GM18867 (cell line): ENCODE measurements at regions not wholly inside any gene's neighbourhood (a gene's known extent, or its start where the extent isn't known, plus 50 kb on each side); places are given as distances from the start of the nearest gene placed in this dataset.
A peak's percentile ranks its signal among the peaks of the same experiment; 100 is the strongest.

Experiments used
- ATAC-seq: cut with Tn5 transposase; IDR thresholded peaks from one replicate; pipeline ENCODE4 v1.9.1; 2021; ENCODE audit warnings: mild to moderate bottlenecking, moderate library complexity; ENCODE audit not compliant: unreplicated experiment

DNA sequence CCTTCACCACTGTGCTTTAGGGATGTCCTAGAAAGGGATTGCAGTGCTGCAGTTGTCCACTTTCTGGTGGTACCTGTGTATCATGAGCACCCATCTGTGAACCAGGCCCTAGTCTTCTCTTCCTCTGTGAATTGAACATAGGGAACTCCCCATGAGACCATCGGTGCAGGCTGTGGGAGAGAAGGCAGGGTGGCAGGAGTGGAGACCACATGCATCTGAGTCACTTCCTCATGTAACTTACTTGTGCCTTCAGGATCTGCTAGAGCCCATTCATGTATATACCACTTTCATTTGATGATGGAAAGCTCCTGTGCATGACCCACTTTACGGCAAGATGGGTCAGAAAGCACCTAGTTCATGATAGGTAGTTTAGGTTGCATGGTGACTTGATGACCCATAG lies 478.1 kb upstream of the CDH9 start:
- no peak for ATAC-seq

DNA sequence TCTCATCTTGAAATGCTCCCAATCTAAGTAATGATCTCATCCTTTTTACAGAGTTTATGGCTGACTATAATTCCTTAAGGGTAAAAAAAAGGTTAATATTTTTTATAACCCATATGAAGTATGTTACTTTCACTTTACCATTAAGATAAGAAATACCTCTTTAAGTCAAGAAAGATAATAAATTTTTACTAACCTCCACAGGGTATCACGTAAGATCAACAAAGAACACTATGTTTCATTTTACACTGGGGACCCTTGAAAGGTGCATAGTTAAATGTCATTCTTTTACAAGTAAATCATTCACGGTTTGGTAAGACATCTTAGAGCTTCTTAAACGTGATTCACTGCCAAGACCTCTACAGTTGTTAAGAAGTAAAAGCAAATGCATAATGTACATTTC lies 472.7 kb upstream of the CDH9 start:
- no peak for ATAC-seq

DNA sequence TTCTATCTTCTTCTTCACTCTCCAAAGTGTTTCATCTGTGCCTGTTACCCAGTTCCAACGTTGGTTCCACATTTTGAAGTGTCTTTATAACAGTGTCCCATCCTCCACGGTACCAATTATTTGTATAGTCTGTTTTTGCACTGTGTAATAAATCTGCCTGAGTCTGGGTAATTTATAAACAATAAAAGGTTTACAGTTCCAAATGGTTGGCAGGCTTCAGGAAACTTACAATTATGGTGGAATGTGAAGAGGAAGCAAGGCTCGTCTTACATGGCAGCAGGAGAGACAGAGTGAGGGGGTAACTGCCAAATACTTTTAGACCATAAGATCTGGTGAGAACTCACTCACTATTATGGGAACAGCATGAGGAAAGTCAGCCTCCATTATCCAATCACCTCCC lies 465.4 kb upstream of the CDH9 start:
- no peak for ATAC-seq

DNA sequence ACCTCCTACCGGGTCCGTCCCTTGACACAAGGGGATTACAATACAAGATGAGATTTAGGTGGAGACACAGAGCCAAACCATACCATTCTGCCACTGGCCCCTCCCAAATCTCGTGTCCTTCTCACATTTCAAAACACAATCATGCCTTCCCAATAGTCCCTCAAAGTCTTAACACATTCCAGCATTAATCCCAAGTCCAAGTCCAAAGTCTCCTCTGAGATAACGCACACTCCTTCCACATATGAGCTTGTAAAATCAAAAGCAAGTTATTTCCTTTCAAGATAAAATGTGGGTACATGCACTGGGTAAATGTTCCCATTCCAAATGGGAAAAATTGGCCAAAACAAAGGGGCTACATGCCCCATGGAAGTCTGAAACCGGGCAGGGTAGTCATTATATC lies 463.9 kb upstream of the CDH9 start:
- no peak for ATAC-seq

DNA sequence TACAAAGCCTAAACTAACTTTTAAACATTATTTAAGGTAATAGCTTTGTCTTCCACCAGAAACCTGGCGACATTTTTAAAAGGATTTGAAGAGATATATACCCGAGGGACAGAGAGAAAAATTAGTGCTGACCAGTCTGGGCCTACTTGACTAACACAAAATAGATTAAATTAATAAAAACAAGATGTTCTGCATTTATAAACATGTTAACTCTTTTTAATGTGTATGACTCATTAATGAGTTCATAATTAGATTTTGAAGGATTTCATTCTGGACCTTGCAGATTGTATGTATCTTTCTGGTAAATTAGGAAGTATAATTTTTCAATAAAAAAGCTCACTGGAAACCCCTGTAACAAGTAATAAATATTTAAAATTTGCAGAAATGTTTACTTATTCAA lies 459.1 kb upstream of the CDH9 start:
- ATAC-seq: no peak

DNA sequence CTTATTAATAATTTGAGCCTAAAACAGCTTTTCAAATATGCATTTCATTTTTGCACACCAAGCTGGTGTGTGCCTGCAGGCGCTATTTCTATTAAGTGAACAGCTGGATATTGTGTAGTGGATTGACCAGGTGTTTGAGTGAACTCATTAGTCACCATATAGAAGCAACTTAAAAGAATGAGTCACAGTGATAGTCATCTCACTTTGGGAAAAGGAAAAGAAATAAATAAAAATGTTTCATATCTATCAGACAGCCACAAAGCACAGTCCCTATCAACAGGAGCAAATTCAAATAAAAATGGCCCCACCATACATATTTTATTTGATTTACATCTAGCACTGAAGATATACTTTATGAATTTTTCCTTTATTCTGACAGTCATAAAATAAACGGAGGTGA lies 456.5 kb upstream of the CDH9 start:
- ATAC-seq: no peak

DNA sequence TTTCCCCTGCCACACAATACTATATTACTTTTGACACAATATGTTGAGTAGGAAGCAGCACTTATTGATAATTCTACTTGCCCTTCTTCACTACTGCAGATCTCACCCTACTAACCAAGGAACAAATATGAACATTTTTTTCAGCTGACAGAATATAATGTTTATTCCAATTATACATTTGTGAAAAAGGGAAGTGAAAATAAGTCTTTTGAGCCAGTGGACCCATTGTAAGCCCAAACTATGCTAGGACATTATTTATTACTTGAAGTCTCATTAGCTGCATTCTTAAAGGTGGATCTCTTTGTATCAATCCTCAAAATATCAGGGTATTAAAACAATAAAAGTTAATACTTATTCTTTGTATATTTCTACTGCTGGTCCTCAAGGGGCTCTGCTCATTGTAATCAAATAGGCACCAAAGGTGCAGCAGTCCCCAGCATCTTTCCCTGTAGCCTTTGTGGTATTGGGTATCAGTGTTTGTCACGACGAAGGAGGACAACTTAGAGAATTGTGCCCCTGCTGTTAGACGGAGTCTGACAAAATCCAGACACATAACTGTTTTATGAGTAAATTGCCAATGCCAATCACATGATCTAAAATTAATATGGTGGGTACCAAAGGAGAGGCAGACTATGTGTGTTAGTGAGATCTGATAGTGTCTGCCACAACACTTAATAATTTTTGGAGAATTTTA lies 453.5 kb upstream of the CDH9 start:
- ATAC-seq: no peak

DNA sequence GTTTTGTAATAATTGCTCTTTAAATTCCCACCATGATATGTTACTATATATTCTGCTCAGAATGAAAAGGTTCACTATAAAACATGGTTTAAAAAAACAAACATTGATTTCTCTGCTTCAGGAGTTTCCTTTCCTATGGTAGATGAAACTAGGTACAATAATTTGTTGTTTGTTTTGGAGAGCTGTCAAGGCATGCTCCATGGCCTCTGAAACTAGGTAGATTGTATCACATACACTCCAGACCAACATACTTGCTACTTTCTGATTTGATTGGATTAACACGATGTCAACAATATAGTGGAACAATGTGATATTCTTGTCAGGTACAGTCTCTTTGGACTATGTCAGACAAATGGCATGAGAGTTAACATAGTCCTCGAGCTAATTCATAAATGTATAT lies 452.7 kb upstream of the CDH9 start:
- no peak for ATAC-seq

DNA sequence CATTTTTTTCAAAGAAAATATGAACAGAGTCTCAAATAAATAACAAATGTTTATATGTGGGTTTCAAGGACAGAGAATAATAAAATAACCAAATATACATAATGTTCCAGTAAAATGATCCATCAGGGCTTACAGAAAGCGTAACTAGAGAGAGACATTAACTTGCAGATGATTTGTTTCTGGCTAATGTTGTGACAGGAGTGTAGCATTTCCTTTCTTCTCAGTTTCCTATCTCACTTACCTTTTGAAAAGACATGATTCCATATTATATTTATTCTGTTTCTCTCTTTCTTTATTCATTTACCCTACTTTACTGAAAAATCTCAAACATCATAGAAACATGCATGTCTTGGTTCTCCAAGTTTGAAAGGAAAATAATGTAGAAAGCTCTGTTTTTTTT lies 451.3 kb upstream of the CDH9 start:
- ATAC-seq: no peak

DNA sequence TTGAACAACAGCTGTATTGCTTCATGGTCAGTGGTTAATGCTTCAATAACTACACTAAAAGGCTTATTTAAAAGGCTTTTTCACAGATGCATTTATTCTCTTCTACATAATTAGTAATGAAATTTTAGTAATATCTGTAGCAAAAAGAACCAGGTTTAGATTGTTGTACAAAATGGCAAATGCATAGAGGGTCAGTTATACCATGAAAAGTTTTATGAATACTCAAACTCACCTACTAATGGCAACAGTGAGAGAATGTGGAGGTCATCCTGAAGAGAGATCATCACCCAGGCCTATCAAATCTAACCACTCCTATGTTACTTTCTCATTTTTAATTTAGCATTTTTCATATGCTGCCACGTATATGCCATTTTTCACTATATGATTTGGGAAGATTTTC lies 444.3 kb upstream of the CDH9 start:
- no peak for ATAC-seq

DNA sequence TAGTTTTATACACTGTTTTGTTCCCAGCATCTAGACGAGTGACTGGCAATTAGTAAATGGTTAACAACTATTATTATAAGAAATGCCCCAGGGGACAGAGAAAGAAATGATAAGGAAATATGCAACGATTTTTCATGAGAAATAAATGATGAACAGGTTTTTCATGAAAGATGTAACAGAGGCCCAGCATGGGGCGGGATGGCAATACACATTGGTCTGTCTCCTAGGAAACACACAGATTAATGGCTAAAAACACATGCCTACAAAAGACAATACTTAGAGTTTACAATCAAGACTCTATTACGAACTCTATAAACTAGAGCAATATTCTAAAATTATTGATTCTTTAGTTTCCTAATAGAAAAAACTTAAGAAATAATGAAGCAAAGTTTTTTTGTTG lies 441.5 kb upstream of the CDH9 start:
- ATAC-seq: no peak

DNA sequence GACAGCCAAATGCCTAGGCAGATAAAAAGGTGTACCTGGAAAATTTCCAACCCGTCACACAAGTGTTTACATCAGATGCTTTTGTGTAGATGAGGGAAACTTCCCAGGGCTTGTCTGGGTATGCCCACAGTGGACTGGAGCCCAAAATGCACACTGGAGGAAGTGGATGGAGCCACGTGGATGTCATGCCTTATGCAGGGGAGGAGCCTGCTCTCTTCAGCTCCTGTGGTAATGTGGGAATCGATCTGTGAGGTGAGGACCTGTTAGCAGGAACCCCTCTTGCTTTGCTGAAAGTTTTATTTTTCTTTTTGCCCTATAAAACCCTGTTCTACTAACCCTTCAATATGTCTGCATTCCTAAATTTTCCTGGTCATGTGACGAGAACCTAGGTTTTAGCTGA lies 439.2 kb upstream of the CDH9 start:
- ATAC-seq: no peak

DNA sequence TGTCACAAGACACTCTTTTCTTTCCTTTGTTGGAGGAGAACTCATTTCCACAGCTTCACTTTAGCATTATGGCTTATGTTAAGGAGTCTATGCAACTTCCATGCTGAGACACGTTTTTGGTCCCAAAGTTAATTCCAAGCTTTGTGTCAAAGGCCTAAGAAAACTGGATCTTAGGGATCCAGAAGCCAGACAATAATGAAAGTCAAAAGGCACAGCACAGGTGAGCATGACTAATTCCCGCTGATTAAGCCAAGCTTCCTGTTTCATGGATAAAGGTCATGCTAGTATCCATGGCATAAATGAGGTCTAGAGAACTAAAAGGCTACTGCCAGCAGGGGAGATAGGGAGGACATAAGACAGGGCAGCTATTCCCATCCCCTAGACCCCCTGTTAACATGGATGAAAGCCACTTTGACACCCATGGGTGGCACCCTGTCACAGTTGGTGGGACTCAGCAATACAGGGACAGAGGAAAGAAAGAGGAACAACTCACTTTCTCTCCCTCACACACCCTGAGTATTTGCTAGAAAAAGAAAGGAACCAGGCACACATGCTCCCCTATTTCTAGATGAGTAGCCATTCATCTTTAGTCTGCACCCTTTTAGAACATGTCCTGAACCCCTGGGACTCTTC lies 438.1 kb upstream of the CDH9 start:
- ATAC-seq: no peak

DNA sequence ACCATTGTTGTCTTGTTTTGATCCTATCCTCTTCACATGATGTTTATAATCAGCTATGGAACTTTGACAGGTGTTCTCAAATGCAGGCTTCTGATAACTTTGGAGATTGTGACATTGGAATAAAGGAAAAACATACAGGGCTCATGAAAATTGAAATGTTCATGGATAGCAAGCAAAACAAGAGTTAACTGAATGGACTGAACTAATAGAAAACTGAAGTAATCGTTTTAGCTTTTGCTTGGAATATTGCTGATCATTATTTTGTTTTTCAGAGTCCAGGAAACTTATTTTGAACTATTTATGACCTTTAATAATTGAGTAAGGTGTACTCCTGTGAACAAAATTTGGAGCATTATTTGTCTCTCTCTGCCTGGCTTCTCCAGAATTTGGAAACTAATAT lies 436.7 kb upstream of the CDH9 start:
- ATAC-seq: no peak

DNA sequence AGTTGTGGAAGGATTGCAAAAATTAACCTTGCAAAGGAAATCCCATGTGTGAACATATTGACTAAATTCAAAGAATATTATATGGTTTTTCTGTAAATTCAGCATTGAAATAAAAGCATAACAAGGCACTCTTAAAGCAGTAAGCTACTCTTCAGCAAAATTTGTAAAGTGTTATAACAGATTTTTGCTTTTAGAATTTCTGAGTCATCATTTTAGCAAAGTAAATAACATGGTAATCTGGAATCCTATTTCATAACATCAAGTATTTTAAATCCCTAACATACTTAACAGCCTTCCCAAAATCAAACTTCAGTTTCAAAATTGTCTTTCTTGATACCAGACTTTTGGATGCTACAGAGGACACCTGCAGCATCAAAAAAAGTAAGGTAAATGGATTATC lies 436.0 kb upstream of the CDH9 start:
- no peak for ATAC-seq

DNA sequence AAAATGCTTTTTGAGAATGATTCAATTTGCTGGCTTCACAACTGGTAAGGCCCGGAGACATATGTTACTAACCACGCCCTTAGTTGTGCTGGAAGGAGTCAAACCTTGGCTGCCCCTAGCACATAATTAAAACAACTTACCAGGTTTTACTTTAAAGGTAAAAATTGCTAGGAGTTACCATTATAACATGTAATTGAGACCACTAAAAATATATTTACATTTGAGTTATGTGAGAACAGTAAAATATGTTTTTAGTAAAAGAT lies 435.6 kb upstream of the CDH9 start:
- ATAC-seq: no peak

DNA sequence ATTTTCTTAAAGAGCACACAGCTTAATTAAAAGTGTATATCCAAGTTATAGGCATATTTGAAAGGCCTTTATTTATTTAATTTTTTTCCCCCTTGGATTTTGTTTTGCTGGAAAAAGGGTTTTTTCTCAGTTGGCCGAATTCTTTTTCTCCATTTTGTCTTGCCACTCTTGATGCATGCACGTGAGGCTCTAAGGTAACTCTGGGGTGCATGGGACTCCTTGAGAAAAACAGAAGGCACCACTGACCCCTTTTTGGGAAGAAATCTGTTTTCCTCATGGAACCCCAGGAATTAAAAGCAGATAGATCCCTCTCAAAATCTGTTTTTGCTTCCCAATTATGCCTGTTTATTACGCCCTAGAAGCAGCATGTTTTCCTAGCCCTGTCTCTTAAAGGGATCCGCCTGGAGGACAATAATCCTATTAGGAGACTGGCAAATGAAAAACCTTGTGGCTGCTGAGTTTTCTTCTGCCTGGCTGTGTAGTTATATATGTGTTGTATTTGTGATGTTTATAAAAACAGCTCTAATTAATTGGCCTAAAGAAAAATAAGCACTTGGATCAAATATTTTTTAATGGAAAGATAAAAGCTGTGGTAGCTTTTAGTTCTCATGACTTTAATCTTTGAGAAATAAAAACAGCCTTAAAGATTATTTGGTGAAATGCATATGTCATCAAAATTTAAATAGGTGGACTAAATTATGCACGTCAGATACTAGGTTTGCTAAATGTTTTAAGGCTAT lies 435.1 kb upstream of the CDH9 start:
- no peak for ATAC-seq

DNA sequence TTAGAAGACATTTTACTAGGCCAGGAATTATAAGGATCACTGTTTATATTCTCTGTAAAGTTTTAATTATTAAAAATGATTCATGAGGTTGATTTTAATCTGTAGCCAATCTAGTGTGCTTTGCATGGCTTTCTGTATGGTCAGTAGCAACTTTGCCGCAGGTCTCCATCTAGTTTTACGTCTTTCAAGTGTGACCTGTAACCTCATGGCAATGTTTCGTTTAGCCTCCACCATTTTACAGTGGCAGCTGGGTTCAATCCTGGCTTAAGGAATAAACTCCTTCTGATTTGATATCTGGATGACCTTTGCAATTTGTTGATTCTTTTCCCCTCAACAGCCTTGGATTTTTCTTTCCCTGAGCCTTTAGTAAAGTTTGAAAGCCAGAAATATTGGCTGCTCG lies 434.5 kb upstream of the CDH9 start:
- peak; percentile 42 for ATAC-seq

DNA sequence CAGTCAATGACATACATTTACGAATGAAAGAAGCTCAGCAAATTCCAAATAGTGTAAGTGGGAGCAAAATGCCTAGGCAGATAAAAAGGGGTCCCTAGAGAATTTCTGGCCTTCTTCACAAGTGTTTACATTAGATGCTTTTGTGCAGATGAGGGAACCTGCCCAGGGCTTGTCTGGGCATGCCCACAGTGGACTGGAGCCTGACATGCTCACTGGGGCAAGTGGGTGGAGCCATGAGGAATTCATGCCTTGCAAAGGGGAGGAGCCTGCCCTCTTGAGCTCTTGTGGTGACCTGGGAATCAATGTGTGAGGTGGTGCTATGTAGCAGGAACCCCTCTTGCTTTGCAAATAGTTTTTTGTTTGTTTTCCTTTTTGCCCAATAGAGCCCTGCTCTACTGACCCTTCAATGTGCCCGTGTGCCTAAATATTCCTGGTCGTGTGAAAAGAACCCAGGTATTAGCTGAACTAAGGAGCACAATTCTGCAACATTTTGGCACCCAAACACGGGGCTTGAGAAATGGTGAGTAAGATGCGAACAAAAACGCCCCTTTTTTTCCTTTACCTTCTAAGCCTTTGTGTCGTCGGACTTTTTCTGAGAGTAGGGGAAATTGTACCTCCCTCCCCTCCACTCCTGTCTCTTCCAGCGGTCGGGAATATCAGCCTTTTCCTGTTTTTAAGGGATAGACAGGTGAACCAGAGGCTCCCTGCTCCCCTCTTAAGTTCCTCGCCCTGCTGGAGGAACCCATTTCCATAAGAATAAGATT lies 433.8 kb upstream of the CDH9 start:
- ATAC-seq: peak; percentile 98

DNA sequence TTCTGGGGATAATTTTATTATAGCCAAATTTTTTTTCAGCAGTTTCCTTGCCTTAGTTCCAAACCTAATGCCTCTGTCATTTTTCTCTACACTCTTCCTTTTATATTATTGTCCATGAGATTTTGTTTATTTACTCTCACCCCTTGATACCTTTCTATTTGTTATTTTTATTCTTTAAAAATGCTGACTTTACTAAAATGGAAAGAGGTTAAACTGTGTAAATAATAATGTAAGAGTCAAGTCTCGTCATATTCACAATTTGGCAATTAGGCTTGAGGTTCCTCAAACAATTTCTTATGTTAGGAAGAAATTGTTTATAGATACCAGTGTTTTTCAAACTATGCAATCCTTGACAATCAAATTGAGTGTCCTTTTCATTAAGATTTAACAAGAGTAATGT lies 428.6 kb upstream of the CDH9 start:
- ATAC-seq: no peak

DNA sequence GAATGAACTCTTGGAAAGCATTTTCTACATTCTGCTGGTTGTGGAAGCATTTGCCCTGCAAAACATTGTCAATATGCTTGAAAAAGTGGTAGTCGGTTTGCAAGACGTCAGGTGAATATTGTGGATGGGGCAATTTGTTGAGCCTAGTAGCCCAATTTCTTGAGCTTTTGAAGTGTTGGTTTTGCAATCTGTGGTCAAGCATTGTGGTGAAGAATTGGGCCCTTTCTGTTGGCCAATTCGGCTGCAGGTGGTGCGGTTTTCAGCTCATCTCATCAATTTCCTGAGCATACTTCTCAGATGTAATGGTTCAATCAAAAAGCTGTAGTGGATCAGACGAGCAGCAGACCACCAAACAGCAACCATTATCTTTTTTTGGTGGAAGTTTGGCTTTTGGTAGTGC lies 426.8 kb upstream of the CDH9 start:
- ATAC-seq: peak; percentile 75
